ENCODE measurements at regions not wholly inside any gene's neighbourhood (a gene's known extent, or its start where the extent isn't known, plus 50 kb on each side); places are given as distances from the start of the nearest gene placed in this dataset.
"Not testable (repeated sequence)": the region's sequence is repeated elsewhere in the genome, so short reads cannot be mapped to it uniquely, and the experiment has no call there.

DNA sequence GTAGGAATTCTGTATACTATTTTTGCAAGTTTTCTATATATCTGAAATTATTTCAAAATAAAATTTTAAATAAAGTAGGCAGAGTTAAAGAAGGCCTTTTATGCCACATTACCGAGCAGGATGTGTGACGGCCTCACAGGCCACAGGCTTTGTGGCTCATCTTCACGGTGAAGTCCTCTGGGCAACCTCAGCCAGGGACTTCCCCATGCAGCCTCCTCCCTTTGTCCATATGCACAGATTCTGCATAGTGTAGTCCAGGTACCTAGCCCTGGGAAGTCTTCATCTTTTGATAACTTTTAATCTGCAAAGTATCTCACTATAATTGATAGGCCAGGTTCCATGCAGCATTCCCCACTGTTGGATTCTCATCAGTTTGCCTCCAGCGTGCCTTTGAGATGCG is 62.8 kb downstream of the ARHGAP11B start:
- DNase-seq = not testable (repeated sequence)

DNA sequence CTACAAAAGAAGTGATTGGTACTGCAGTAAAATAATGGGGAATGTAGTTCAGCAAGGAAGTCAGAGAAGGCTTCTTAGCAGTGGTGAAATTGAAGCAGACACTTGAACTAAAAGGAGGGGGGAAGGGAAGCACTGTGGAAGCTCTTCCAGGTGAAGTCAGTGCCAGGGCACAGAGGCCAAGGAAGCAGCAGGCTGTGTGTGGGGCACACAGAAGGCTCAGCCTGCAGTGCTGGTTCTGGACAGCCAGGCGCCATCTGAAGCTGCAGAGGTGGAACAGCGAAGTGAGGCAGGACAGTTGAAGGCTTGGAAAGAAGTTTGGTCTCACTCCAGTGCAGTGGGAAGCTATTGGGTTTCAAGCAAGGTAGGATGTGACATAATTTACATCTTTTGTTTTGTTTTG is 64.2 kb downstream of the ARHGAP11B start:
- not testable (repeated sequence) for DNase-seq

DNA sequence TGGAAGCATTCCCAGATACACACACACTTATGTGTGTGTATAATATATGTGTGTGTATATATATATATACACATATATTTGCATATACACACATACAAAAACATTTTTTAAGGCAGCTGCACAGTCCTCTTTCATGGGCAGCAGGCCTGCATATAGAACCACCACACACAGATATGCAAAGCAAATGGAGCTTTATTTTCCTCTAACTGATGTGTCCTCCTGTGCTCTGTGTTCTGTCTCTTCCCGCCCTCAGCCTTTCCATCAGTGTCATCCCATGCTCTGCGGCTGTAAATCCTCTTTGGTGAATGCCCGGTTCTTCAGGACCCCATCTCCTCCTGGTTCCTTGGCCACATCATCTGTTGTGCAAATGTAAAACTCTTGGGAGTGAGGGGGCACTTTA is 69.9 kb downstream of the ARHGAP11B start:
- DNase-seq = not testable (repeated sequence)

- DNase-seq = not testable (repeated sequence)
Observed at GRCh38 chr15:30696439-30697314, 70.7 kb downstream of the ARHGAP11B start.

- DNase-seq = not testable (repeated sequence)
Observed at GRCh38 chr15:30697315-30697685, 71.4 kb downstream of the ARHGAP11B start.

DNA sequence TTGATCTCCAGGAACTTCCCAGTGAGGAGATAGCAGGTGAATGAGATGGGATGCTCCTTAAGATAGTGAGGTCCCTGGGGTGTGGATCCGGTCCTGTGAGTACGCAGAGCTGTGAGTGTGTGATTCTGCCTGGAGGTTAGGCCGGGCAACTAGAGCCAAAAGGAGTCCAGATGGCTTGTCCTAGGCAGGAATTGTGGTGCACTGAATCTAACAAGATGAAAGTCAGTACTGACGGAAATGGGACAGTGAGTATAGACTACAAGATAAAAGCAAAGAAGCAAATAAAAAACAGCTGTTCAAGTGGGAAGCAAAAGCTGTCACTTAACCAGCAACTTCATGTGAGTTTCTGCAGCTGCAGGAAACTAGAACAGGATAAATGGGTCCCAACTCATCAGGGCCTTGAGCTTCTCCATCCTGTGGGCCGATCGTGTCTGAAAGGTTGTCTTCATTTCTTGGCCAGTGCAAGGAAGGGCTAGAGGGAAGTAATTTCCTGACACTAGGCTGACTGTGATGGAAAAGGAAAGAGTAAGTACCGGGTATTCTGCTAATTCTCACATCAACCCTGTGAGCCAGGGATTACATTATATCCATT is 74.2 kb downstream of the ARHGAP11B start:
- not testable (repeated sequence) for DNase-seq

- DNase-seq = not testable (repeated sequence)
Observed at GRCh38 chr15:30707976-30708685, 82.2 kb downstream of the ARHGAP11B start.

GRCh38 chr15:30708809-30709208 is 82.9 kb downstream of the ARHGAP11B start:
- not testable (repeated sequence) for DNase-seq

DNA sequence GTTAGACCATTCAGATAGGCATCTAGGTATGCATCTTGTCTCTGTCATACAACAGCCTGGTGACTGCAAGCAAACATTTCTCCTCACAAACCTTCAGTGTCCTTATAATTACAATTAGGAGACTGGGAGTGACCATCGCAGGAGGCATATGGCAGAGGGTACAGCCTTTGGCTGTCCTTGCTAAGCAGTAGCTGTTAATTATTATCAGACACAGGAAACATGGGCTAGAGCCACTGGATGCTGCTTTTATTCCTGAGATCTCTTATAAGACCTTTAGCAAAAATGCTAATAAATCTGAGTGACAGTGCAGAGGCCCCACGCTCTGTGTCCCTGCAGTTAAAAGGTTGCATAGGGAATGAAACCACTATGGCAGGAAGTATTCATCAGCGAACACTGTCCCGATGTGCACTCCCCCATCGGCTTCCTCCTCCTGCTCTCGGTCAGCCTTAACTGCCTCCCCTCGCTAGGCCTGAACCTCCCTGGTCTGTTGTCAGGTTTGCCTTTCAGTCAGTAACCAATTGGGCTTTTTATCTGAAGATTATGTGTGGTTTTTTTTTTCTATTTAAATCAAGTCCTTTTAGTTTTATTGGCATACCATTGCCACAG is 92.2 kb downstream of the ARHGAP11B start:
- not testable (repeated sequence) for DNase-seq

- DNase-seq = not testable (repeated sequence)
Observed at GRCh38 chr15:30719363-30719762, 93.4 kb downstream of the ARHGAP11B start.

DNA sequence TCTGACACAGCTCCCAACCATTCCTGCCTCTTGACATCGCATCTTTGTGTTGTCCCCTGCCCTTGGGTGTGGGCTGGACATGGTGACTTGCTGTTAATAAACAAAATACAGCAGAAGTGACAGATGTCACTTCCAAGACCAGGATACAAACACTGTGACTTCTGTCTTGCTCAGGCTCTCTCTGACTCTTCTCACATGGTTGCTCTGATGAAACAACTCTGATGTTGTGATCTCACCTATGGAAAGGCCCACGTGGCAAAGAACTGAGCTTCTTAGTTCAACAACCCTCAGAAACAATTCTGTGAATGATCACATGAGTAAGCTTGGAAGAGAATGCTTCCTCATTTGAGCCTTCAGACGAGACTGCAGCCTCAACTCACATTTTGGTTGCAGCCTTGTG is 94.9 kb downstream of the ARHGAP11B start:
- DNase-seq = not testable (repeated sequence)

DNA sequence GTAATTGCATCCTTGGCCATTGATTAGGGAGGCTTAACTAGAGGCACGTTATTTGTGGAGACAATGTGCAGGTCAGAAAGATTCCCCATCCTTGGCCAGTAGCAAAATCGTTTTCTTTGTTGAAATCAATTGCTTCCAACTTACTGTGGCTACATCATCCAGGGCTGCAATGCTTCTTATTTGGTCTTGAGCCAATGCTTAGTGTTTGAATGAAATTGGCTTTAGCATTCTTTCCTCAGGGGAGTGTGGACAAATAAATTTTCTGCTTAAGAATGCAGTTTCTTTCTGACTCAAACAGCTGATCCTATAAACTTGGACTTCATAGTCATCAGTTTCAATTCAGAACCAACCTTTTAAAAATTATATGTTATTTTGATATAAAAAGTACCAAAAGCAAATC is 95.6 kb downstream of the ARHGAP11B start:
- DNase-seq = not testable (repeated sequence)

DNA sequence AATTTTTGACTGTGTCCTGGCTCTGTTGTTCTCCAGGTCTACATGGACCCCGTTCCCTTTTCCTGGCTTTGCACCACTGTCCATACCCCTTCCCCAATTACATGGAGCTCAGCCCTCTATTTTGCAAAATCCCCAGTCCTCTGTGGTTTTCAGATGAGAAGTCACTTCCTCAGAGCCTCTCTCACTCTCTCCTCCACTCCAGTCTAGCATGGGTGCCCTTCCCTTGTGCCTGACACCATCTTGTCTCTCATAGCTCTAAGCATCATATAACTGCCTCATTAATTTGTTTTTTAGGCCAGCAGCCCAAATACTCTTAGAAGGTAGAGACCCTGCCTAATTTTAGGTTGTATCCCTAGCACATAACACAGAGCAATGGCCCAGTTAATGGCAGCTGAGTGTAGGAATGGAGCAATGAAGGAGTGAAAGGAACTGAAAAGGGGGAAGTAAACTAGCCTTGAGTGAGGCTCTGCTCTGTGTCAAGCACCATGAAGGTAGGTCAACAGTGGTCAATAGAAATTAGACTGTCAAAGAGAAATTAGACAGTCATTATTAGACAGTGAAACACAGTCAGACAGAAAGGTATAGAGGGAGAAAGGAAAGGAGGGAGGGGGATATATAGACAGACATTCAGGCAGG is 97.7 kb downstream of the ARHGAP11B start:
- not testable (repeated sequence) for DNase-seq

DNA sequence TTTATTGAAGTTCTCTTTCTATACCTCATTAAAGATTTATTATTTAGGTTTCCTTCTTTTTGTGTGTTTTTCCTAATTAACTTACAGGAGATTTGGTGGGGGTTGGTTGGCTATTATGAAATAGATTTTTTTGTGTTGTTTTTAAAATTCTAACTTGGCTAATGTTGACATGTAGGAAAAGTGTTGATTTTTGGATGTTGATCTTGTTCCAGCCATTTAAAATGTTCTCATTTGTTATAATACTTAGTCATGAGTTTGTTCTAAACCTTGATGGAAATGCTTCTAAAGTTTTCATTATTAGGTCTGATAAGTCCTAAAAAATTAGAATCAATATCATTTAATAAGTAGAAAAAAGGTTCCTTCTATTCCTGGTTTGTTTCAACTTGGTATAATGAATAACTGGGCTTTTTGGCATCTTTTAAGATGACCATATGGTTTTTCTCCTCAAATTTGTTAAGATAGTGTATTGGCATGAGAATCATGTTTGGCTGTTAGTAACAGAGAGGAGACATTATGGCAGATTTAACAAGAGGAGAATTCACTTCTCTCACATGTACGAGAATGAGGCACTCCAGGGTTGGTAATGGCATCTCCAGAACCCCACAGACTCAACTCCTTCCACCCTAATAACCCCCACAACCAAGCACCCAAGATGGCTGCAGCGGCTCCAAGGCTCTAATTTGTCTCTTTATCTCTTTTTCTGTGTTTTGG is 104.1 kb downstream of the ARHGAP11B start:
- DNase-seq = not testable (repeated sequence)

GRCh38 chr15:30730633-30731032 is 104.7 kb downstream of the ARHGAP11B start:
- DNase-seq = not testable (repeated sequence)

- DNase-seq = not testable (repeated sequence)
Observed at GRCh38 chr15:30732100-30732499, 106.2 kb downstream of the ARHGAP11B start.

DNA sequence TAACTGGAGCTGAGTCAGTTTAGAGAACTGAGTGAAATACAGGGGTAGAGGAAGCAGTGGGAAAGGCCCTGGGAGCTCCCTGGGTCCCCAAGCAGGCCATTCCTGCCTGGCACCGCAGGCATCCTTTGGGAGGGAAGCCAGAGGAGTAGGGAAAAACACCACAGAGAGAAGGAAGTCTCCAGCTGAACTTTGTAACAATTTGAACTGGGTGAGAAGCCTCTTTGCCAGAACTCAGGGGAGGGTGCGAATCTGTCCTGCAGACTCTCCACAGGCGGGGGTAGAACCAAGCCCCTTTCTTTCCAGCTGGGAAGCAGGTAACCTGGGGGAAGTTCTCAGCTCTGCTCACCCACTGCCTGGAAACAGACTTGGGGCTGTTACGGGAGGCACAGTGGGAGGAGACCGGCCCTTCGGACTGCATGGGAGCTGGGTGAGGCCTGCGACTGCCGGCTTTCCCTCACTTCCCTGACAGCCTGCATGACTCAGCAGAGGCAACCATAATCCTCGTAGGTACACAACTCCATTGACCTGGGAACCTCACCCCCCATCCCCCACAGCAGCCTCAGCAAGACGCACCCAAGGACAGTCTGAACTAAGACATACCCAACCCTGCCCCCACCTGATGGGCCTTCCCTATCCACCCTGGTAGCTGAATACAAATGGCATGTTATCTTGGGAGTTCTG is 110.1 kb downstream of the ARHGAP11B start:
- not testable (repeated sequence) for DNase-seq

- not testable (repeated sequence) for DNase-seq
Observed at GRCh38 chr15:30742796-30743195, 116.9 kb downstream of the ARHGAP11B start.

- not testable (repeated sequence) for DNase-seq
Observed at GRCh38 chr15:30749048-30749447, 123.1 kb downstream of the ARHGAP11B start.

- DNase-seq = not testable (repeated sequence)
Observed at GRCh38 chr15:30755036-30755687, 129.2 kb downstream of the ARHGAP11B start.

DNA sequence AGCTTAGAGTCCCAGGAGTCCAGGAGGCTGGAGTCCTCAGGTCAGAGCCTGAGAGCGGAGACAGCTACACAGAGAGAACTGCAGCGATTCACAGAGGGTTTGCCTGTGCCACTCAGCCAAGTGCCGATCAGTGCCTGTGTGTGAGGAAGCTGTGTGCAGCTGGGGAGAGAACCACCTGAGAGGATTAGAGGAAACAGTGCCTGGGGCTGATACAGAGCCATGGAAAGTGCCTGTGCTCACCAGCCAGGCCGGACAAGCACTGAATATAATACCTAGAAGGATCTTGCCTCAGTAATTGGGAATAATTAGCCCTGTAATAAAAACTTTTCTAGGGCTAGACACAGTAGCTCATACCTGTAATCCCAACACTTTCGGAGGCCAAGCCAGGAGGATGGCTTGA is 134.7 kb downstream of the ARHGAP11B start:
- not testable (repeated sequence) for DNase-seq
